Tibial artery (tissue), 4 donors: ENCODE measurements at regions not wholly inside any gene's neighbourhood (a gene's known extent, or its start where the extent isn't known, plus 50 kb on each side); places are given as distances from the start of the nearest gene placed in this dataset.

ENCODE experiments used
- DNase-seq, 2 donors: peaks; one replicate each; pipeline ENCODE4 v3.0.0-alpha.2; 2019
- H3K27ac ChIP-seq, 2 donors: fragments of 200-600 bp; sonication (generic) in 1 of 2; 1 replicate in 1 of 2; 2 replicates in 1 of 2; pipeline ENCODE4 v1.5.1; 2018 to 2019; ENCODE audit warnings: mild to moderate bottlenecking in 1 of 2
- H3K27me3 ChIP-seq, 2 donors: fragments of 200-600 bp; sonication (generic) in 1 of 2; one replicate each; pipeline versions ENCODE4 v1.5.1 to v1.6.0; 2016 to 2019
- H3K36me3 ChIP-seq, 3 donors: fragments of 200-600 bp; sonication (generic) in 2 of 3; one replicate each; pipeline ENCODE4 v1.5.1; 2016 to 2019; ENCODE audit warnings: mild to moderate bottlenecking in 2 of 3
- H3K4me1 ChIP-seq, 4 donors: fragments of 200-600 bp; sonication (generic) in 2 of 4; 1 replicate in 3 of 4; 2 replicates in 1 of 4; pipeline ENCODE4 v1.5.1; 2016 to 2019
- H3K4me3 ChIP-seq, 2 donors: fragments of 200-600 bp; sonication (generic) in 1 of 2; 1 replicate in 1 of 2; 2 replicates in 1 of 2; pipeline ENCODE4 v1.5.1; 2018 to 2019; ENCODE audit warnings: mild to moderate bottlenecking in 2 of 2
- H3K9me3 ChIP-seq, 3 donors: fragments of 200-600 bp; sonication (generic) in 1 of 3; one replicate each; pipeline ENCODE4 v1.5.1; 2016 to 2019
- CTCF ChIP-seq, 2 experiments: fragments of 200-600 bp in 1 of 2; fragments of 450-650 bp in 1 of 2; IDR thresholded peaks; one replicate each; pipeline ENCODE4 v1.5.1; 2017 to 2019; ENCODE audit warnings: antibody characterized with exemption in 2 of 2, mild to moderate bottlenecking in 1 of 2, moderate library complexity in 1 of 2
- intact Hi-C: fragments of 100-400 bp; cut with DNase I; formaldehyde crosslinking; loops from one replicate; pipeline ENCODE4 v1.15.0; 2023; ENCODE audit warnings: low total_unique reads

- Histone ChIP-seq H3K36me3 (no peaks in the 10 kb centered on the region), H3K4me3 (no peak overlapping the region), H3K4me1 (no peaks in the 10 kb centered on the region), H3K27me3 (no peaks in the 10 kb centered on the region), H3K27ac (no peak overlapping the region), H3K9me3 (no peaks in the 10 kb centered on the region)
- TF ChIP-seq CTCF (IDR thresholded peaks at IDR 0.05) = no peak
- intact Hi-C loops = no loop called here
- no peak for DNase-seq
These were observed 281.4 kb downstream of the PABPC4L start for GRCh38 chr4:133920236-133920635.

- no peak for TF ChIP-seq CTCF (IDR thresholded peaks at IDR 0.05)
- no peak overlapping the region for H3K27ac ChIP-seq
- H3K9me3 ChIP-seq = peaks cover 0 to 5% (median 3%) of the 10 kb centered on the region in 3 donors
- no peaks in the 10 kb centered on the region for H3K4me1 ChIP-seq
- intact Hi-C loops = no loop called here
- no peak overlapping the region for H3K4me3 ChIP-seq
- no peaks in the 10 kb centered on the region for H3K36me3 ChIP-seq
- no peak for DNase-seq
- H3K27me3 ChIP-seq = no peaks in the 10 kb centered on the region
These were observed 291.4 kb downstream of the PABPC4L start for GRCh38 chr4:133910165-133910564.

GRCh38 chr4:133903029-133903428, 298.6 kb downstream of the PABPC4L start:
- intact Hi-C loops = loop anchor here (10.0 kb wide), 1 partner anchor 1042 kb away; no protein-coding TSS in a partner anchor
- Histone ChIP-seq H3K9me3 (no peaks in the 10 kb centered on the region), H3K4me1 (no peaks in the 10 kb centered on the region), H3K27me3 (no peaks in the 10 kb centered on the region), H3K27ac (no peak overlapping the region), H3K4me3 (no peak overlapping the region), H3K36me3 (no peaks in the 10 kb centered on the region)
- no peak for TF ChIP-seq CTCF (IDR thresholded peaks at IDR 0.05)
- no peak for DNase-seq

- H3K27ac ChIP-seq = no peak overlapping the region
- no peak overlapping the region for H3K4me3 ChIP-seq
- intact Hi-C loops = no loop called here
- no peak for TF ChIP-seq CTCF (IDR thresholded peaks at IDR 0.05)
- no peaks in the 10 kb centered on the region for H3K36me3 ChIP-seq
- no peaks in the 10 kb centered on the region for H3K4me1 ChIP-seq
- H3K27me3 ChIP-seq = no peaks in the 10 kb centered on the region
- DNase-seq = no peak
- H3K9me3 ChIP-seq = no peaks in the 10 kb centered on the region
These were observed 310.6 kb downstream of the PABPC4L start for GRCh38 chr4:133891011-133891410.

GRCh38 chr4:133887723-133888122, 313.9 kb downstream of the PABPC4L start:
- H3K27ac ChIP-seq = no peak overlapping the region
- H3K9me3 ChIP-seq = no peaks in the 10 kb centered on the region
- H3K36me3 ChIP-seq = no peaks in the 10 kb centered on the region
- intact Hi-C loops = no loop called here
- no peak overlapping the region for H3K4me3 ChIP-seq
- DNase-seq = no peak
- TF ChIP-seq CTCF (IDR thresholded peaks at IDR 0.05) = no peak
- no peaks in the 10 kb centered on the region for H3K4me1 ChIP-seq
- H3K27me3 ChIP-seq = no peaks in the 10 kb centered on the region

- Histone ChIP-seq H3K27me3 (no peaks in the 10 kb centered on the region), H3K27ac (no peak overlapping the region), H3K36me3 (no peaks in the 10 kb centered on the region), H3K4me1 (no peaks in the 10 kb centered on the region), H3K4me3 (no peak overlapping the region), H3K9me3 (no peaks in the 10 kb centered on the region)
- intact Hi-C loops = no loop called here
- no peak for TF ChIP-seq CTCF (IDR thresholded peaks at IDR 0.05)
- no peak for DNase-seq
These were observed 332.1 kb downstream of the PABPC4L start for GRCh38 chr4:133869486-133869885.
